ENCODE measurements at regions not wholly inside any gene's neighbourhood (a gene's known extent, or its start where the extent isn't known, plus 50 kb on each side); places are given as distances from the start of the nearest gene placed in this dataset.

DNA sequence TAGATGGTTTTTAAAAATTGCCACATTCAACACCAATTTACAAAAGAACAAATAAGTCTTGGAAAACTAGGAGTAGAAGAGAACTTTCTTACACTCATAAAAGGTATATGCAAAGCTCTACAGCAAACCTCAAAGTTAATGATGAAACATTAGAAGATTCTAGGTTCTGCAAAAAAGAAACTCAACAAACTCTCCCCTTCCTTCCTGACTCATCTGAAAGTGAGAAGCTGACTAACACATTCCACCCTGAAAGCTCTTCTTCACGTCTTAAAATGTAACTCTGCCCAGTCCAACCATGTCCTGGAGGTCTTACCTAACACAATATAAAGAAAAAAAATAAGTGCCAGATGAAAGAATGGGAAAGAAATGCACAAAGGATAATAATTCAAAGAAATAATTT, 218.9 kb upstream of the ISX start:
- no peak for DNase-seq

DNA sequence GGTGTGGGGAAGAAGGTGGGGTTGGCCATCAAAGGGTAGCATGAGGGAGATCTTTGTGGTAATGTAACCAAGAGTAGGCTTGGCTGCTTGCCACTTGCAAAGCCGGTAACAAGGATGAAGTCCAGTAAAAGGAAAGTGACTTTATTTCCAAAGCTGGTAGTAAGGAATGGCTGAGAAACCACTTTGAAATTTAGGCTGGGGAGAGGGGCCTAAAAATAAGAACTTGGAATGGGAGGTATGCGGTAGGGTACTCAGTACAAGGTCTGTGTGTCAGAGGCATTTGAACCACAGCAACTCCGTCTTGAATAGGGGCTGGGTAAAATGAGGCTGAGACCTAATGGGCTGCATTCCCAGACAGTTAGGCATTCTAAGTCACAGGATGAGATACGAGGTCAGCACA, 216.0 kb upstream of the ISX start:
- DNase-seq: no peak

DNA sequence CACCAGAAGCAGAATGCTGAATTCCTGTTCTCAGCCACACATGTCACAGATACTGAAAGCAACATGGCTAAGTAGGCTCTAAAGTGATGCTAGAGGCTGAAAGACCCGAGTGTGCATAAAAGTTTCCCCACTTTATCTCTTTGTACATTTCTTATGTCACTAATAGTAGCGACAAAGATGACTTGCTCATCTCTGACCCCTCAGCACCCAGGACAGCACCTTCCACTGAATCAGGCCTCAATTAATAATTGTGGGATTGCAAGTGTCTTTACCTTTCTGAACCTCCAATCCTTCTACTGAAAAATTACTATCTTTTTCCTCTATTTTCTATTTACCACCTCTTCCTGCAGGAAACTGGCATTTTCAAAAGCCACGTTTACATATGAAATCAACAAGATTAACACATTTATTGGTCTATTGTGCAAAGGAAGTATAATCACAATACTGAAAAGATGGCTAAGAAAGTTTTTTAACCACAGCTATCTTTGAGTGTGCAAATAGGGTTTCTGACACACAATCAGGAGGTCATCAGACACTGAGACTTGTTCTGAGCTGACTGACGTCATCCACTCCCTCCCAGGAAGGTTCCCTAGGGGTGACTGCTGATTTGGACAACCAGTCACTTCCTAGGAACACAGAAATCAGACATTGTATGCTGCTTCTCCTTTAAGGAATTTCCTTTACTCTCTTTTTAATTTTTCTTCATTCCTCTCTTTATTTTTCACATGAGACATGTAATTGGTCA, 213.9 kb upstream of the ISX start:
- no peak for DNase-seq

DNA sequence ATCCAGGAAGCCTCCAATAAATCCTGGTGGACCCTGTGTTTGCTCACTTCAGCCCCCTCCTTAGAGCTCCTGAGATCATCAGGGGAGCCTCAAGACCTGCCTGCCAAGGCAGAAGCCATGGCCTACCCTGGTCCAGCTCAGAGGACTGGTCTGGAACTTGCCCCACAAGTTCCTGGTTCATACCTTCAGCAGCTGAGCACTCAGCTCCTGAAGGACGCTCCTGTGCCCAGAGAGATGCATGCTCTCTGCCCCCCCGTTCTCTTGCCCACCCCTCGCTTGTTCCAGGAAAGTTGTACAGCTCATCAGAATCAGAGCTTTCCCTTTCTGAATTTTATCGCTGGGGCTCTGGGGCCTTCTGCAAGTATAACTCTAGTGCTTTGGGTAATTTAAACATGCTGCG, 210.5 kb upstream of the ISX start:
- DNase-seq: no peak

DNA sequence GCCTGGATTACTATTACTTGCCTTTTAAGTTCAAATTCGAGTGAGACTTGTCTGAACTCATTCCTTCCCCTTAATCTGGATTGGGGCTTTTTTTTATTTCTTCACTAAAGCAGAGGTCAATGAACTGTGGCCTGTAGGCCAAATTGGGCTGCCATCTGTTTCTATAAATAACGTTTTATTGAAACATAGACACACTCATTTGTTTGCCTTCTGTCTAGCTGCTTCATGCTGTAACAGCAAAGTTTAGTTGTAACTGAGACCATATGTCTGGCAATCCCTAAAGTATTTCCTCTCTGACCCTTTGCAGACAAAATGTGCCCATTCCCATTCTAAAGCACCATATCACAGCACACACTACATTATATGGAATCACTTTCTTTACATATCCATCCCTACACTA, 207.9 kb upstream of the ISX start:
- DNase-seq: no peak

DNA sequence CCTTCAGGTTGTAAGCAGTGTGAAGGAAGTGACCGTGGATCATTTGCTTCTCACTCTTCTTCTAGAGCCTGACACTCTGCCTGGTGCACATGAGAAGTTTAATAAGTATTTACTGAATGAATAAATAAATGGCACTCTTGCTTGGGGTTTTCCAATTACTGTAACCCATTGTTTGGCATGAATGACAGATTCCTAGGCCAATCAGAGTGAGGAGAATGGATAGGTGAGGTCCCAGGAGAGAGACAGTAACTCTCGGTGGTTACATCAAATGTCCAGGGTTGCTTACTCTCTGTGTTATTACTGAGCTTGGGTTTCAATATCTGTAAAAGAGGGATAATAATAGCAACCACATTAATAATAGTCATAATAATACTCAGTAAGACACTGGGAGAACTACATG, 204.2 kb upstream of the ISX start:
- no peak for DNase-seq

DNA sequence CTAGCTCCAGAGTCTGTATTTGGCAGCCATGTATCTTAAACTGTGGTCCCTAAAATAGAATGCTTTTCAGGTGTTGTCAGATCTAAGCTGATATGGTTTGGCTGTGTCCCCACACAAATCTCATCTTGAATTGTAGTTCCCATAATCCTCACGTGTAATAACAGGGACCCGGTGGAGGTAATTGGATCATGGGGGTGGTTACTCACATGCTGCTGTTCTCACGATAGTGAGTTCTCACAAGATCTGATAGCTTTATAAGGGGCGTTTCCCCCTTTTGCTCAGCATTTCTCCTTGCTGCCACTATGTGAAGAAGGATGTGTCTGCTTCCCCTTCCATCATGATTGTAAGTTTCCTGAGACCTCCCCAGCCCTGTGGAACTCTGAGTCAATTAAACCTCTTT, 199.9 kb upstream of the ISX start:
- no peak for DNase-seq

DNA sequence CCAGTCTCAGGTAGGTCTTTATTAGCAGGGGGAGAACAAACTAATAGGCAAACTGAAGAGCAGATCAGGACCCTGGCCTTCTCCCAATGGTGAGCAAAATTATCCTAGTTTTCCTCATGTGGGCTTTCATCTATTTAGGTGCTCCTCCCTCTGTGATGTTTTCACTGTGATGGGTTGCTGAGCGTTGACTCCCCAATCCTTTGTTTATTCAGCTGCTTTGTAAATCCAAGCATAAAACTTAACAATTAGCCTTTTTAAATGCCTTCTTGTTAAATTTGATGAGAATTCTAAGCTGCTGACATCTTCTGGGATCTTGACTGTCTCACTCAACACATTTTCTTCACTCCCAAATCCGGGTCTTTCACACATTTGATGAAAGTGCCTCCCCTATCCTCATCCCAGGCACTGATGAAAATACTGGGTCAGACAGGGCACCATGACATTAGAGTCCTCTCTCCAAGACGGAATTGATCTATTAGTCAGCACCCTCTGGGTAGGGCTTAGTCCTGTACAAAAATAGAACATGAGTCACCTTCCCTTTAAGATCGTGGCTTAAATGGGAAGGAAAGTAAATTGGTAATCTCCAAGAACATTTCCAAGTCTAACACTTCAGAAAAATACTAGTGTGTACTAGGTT, 199.3 kb upstream of the ISX start:
- no peak for DNase-seq

DNA sequence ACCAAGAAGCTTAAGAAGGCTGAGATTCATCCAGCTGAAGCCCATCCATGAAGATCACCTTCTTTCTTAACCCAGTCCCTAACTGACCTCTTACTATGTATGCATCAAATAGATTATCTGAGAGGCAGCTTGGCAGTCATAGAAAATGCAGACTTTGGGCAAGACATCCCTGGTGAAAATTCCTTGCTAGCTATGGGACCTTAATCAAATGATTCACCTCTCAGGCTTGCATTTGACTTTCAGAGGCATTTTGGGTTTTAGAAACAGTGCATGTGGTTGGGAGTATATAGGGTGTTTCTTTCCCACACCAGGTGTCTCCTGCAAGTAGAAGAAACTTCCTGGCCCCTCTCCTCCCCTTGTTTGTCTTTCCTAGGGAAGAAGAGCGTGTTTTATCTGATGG, 188.5 kb upstream of the ISX start:
- DNase-seq: no peak

DNA sequence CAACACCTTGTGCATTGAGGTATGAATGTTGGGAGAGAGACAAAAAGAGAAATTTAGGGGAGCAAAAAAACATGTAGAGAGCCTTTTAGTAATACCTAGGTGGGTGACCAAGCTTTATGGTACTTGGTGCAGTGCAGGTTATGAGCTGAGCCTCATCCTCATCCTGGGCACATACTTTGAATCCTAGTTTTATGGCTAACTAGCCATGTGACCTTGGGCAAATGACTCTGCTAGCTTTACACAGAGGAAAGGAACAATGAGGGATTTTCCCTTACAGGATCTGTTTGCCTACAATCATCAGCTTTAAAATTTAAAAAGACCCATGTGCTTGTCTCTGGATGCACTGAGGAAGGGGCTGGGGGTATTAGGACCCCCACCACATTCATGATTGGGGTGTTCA, 187.8 kb upstream of the ISX start:
- no peak for DNase-seq

DNA sequence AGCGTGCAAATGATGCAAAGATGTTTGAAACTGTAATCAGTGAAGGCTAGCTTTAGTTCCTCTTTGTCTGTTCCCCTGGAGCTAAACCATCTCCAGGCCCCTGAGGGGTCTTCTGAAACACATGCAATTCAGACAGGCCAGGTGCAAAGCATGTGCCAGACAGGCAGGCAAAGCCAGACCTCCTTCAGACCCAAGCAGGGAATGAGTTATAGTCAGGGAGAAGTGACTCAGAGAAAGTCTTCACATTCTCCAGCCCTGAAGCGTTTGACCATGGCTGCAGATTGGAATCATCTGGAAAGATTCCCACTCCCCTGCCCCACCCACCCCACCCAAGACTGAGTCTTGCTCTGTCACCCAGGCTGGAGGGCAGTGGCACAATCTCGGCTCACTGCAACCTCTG, 187.0 kb upstream of the ISX start:
- DNase-seq: no peak

DNA sequence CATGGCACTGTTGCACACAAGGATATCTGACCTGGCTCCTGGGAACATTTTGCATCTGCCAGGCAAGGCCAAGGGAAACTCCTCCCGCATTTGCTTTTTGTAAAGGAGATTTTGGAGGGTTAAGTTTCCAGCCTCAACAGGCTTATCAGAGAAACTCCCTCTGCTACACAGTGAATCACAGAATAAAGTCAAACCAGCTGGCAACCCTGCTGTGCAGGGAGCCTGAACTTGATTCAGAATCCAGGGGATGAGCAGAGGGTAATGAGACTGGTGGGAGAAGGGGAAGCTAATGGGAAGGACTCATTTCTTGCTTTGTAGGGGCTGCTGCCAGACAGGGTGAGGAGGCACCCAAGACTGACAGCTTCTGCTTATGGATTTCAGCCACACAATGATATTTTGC, 185.3 kb upstream of the ISX start:
- DNase-seq: no peak

DNA sequence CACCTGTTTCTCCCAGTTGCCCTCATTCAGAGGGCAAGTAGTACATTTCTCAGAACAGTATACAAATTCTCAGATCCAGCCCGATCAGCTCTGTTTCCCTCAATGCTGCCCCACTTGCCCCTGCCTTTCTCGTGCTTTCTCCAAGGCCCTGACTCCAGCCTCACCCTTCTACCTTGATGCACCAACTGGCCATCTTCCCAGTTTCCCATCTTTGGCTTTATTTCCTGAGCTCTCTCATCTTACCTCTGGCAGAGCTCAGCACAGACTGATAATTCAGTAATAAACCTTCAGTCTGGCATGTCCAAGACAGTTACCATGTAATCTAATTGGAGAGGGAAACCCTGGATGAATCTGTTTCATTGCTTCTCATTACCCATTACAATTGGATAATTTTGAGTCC, 184.5 kb upstream of the ISX start:
- no peak for DNase-seq

DNA sequence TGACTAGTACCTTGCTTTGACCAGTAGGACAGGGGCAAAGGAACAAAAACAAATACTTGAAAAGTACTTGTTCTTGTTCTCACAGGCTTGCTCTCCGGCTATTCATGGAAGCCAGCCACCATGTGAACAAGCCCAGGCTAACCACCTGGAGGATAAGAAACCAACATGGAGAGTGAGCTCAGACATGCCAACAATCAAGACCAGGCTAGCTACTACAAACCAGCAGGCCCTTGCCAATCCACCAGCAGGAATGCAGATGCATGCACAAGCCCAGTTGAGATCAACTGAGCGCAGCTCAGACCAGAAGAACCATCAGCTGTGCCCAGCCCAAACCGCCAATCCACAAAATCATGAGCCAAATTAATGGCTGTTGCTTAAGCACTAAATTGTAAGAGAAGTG, 180.1 kb upstream of the ISX start:
- DNase-seq: no peak

DNA sequence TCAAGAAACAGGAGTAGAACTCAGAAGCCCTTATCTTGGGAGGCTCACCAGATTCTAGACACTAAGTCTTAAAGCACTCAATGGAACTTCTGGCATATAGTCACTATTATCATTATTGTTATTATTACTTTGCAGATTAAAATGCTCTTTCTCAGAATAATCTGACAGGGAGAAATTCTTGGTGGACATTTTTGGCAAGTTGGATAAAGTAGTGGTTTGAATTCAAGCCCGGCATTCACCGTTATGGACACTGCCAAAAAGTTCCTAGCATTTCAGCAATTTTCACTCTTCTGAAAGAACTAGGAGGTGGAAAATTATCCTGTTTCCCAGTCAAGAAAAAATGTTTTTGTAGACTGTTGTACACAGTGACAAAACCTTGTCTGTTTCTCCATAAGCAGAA, 179.6 kb upstream of the ISX start:
- no peak for DNase-seq

DNA sequence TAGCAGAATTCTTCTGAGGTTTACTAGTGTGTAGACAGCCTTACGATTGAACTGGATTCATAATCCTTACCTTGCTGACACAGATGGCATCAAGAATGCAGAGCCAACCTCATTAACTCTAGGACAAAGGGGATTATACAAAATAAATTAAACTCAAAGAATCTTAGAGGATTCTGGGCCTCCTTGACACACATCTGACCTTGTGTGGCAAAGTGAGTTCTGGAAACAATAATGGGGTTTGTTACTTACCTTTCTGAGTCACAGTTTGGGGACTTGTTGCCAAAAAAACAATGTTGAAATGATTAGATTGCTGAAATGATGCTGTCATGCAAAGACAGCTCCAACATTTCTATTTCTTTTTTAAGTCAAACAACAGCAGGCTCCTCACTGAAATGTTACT, 179.1 kb upstream of the ISX start:
- DNase-seq: no peak

DNA sequence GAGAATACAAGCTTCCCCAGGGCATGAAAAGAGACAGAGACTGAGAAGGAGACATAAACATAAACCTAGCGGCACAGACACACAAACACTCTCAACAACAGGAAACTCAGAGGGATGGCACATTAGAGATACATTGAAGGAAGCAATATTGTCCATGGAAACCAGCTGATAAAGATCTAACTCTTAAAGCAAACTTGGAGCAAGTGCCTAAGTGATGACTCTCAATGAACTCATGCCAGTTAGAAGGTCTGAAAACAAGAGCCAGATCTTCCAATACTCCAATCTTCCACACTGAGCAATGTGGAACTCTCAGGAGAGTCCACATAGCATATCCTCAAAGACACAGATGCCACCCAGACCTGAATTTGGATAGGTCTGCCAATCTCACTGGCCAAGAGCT, 168.8 kb upstream of the ISX start:
- DNase-seq: no peak

DNA sequence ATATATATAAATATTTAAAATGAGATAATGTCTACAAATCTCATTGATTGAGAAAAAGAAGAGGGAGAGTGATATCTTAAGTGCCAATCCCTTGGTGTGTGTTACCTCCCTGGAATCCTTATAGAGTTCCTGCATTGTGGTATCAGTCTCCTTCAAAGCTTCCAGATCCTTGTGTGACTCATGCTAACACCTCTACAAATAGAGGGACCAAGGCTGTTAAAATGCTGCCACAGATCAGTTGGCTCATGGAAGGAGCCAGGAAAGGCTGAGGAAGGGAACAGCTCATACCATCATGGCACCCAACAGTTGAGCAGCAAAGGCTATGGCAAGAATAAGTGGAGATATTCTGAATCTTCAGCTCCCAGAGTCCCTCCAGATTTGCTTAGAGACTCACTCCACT, 163.6 kb upstream of the ISX start:
- DNase-seq: no peak

DNA sequence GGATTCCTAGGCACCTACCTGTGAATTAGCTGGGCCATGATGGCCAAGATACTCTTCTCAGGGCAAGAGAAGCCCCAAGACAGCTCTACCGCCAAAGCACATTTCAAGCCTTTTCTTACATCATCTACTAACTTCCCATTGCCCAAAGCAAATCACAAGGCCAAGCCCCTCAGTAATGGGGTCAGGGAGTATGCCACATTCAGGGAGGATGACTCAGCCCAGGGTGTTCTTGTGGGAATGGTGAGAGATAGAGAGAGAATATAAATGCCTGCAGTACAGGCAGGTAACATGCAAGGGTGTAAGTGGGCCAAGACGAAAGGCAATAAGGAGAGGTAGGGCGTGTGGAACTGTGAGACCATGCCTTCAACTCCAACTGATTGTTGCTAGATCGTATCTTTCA, 162.5 kb upstream of the ISX start:
- no peak for DNase-seq

DNA sequence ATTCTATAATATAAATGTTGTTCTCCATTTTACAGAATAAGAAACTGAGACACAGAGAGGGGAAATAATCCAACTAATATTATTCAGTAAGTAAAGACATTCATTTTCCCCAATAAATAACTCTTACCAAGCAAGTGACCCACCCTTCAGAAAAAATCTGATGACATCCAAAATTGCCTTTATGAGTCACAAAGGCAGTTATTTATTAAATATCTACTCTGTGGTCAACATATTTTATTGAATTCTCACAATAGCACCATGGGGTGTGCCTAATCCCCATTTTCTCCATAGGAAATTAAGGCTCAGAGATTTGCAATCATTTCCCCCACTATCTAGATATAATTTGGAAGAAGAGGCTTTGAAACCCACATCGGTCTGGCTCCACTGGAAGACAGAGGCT, 161.5 kb upstream of the ISX start:
- DNase-seq: no peak

DNA sequence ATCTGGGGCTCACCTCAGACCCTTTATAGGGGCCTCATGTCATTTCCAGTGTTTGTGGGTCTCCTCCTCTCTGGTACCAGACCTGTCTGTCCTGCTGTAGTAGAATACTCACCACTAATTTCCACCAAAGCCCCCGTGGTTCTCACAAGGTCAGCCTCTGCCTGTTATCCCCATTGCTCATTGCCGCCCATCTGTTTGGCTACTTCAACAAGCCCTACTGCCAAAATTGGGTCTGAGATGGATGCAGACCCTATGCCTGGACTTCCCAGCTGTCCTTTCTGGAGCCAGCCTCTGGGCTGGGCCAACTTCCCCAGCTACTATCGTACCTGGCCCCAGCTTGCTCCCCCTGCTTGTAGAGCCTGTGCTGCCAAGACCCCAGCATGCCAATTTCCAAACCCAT, 152.1 kb upstream of the ISX start:
- no peak for DNase-seq

DNA sequence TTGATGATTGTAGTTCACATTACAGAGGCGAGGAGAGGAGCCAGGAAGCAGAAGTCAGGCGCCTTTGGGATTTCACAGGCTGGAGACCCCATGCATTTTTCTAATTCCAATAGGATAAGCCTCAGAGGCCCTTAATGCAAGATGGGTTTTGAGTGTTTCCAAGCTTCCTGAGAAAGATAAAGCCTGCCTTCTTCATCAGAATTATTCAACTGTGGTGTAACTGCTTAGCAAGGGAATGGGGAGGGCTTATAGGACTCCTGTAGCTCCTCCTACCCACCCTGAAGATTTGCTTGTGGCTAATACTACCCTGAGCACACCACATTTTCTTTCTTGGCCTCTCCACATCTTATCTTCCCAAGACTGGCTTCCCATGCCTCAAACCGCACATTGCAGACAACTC, 151.1 kb upstream of the ISX start:
- no peak for DNase-seq

DNA sequence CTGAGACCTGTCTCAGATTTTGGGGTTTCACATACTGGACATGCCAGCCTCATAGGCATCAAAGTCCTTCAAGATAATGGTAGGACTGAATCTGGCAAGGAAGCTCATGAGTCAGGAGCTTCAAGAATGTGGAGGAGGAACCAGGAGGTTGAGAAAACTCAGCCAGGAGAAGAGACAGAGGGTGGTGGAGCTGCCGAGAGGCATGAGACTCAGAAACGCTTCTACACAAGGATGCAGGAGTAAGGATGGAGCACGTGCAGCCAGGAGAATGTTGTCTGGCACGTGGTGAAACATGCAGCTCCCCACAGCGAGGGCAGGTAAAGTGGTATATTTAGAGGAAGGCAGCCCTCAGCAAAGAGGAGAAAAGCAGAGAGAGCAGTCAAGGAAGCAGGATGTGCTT, 148.7 kb upstream of the ISX start:
- DNase-seq: no peak

DNA sequence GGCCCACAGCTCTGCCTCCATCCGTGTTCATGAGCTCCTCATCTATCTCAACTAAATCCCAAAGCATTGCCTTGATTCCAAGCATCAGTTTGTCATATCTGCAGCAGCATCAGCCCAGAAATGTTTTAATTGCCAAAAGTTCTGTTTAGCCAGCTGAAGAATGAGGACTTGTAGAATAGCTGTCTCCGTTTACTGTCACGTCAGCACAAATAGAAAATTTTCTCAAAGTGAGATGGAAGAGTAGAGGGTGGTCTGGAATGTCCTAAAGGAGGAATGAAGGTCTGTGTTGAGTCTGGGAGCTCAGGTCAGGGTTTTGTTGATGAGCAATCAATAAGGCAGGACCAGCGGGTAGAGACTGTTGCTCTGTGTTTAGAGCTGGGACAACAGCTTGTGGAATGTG, 134.9 kb upstream of the ISX start:
- DNase-seq: no peak

DNA sequence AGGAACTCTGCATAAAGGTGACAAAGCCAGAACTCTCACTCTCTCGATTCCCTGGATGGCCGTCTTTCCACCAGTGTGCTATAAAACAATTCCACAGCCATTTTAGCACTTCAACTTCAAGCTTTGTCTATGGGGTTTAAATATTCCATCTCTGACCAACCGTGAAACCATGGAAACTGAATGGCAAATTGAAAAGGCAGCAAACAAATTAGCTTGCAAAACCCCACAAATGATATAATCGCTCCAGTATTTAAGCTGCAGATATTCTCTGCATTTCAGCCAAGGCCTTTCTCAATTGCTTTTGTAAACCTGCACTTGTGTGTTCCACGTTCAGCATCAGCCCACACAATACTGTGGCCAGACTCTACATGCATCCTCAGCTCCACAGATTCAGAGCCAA, 131.7 kb upstream of the ISX start:
- no peak for DNase-seq
